EL (cell line): ENCODE measurements at regions not wholly inside any gene's neighbourhood (a gene's known extent, or its start where the extent isn't known, plus 50 kb on each side); places are given as distances from the start of the nearest gene placed in this dataset.
"Not testable (repeated sequence)": the region's sequence is repeated elsewhere in the genome, so short reads cannot be mapped to it uniquely, and the experiment has no call there.

Source experiments
- DNase-seq: peaks from one replicate; pipeline ENCODE4 v3.0.0-alpha.2; 2016

DNA sequence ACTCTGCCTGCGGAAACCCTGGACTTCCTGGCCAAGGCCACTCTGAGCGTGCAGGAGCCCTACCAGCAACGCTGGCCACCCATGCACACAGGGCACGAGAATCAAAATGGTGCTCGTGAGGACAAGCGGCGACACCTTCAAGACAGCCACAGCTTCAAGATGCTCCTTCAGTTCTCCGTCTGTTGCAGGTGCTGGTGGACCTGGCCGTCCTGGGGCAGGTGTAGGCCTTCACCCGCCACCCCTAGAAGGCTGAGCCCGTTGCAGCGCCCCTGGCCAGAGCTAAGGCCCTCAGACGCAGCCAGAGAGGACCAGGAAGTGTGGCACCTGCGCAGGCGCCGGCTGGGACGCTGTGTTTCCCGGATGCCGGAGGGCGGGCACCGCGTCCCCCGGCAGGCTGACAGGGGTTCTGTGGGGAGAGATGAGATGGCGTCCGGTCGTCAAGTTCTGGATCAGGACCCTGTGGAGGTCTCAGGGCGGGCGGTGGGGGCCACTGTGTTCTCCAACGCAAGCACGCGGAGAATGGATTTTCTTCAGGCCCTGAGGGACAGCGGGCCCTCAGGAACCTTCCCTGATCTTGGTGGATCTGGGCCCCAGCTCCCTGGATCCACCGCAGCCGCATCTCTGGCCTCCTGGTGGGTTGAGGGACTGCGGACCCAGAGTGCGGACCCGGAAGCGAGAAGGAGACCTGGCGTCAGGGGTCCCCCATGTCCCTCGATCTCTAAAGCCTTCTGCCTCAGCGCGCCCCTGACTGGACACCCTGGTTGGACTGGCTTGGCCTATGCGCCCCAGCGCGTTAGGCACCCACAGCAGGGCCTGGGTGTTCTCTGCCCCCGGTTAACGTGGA lies 1770.8 kb upstream of the CDH9 start:
- DNase-seq = no peak

- no peak for DNase-seq
These were observed 1768.9 kb upstream of the CDH9 start for GRCh38 chr5:28807195-28807729.

DNA sequence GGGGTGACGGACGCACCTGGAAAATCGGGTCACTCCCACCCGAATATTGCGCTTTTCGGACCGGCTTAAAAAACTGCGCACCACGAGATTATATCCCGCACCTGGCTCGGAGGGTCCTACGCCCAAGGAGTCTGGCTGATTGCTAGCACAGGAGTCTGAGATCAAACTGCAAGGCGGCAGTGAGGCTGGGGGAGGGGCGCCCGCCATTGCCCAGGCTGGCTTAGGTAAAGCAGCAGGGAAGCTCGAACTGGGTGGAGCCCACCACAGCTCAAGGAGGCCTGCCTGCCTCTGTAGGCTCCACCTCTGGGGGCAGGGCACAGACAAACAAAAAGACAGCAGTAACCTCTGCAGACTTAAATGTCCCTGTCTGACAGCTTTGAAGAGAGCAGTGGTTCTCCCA lies 1760.6 kb upstream of the CDH9 start:
- not testable (repeated sequence) for DNase-seq

GRCh38 chr5:28788954-28789353 lies 1750.6 kb upstream of the CDH9 start:
- no peak for DNase-seq

DNA sequence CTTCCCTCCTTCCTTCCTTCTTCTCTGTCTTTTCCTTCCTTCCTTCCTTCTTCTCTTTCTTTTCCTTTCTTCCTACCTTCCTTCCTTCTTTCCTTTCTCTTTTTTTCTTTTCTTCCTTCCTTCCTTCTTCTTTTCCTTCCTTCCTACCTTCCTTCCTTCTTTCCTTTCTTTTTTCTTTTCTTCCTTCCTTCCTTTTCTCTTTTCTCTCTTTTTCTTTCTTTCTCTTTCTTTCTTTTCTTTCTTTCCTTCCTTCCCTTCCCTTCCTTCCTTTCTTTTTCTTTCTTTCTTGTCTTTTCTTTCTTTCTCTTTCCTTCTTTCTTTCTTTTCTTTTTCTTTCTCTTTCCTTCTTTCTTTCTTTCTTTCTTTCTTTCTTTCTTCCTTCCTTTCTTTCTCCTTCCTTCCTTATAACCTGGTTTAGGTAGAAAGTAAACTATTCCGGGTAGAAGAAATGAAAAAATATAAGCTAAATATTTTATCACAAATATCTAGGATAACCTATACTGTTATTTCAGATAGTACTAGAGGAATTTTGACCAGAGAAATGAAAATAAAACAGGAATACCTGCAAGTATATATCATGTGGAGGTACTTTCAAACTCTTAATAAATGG lies 1741.8 kb upstream of the CDH9 start:
- DNase-seq = no peak

DNA sequence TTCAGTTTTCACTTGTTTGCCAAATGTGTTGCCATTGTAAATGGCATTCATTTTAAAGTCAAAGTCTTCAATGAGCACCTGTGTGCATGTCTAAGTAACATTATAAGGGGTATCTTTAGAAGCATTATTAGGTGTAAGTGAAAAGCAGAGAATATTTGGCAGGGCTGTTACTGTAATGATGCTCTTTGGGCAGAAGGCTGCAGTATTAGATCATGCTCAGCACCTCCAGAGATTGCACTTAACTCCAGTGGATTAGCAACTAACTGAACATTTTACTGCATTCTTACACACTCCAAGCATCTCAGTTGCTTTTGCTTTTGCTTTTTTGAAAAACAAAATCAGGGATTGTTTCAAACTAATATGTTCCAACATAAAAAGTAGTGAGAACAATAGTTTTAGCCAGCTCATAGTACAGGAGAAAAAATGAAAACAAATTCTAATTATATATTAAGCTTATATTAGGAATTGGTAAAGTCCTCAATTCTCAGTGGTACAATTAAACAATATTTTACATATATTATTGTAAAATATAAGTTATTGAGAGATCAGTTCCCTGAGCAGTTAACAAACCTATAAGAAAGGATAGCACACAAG lies 1740.9 kb upstream of the CDH9 start:
- no peak for DNase-seq

DNA sequence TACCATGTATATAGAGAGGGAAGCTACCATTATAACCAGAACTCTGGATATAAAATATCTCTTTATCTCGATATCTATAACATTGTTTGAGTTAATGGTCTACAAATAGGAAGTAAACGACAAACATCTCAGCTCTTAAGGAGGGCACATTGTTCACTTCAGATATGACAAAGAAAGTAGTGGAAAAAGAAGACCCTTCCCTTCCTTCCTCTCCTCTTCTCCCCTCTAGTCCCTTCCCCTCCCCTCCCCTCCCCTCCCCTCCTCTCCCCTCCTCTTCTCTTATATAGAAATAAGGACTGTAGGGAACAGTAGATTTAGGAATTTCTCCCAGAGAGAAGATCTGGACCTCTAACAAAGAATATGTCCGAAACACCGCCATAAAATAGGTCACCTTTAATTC lies 1731.9 kb upstream of the CDH9 start:
- DNase-seq = no peak

DNA sequence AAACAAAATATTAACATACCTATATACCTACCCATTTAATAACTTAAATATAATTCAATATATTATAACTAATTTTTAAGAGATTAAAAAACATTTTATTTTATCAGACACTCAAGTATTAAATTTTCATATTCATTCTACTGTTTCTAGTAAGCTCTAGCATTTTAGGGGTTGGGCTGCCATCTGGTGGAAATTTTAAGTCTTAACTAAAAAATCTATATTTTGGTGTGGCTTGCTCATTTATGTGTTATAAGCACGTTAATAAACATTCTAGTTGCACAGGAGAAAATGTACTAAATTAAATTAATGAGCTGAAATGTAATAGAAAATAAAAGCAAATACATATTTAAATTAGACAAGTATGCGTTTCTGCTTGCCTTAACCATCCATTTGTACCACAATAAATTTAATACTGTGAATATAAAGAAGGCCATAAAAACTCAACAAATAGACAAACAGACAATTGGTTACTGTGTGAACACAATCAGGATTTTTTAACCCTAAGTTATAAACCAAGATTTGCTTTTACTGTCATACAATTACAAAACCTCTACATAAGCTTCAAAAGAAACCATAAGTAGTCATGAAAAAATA lies 1728.3 kb upstream of the CDH9 start:
- DNase-seq = peak; percentile 1

- no peak for DNase-seq
These were observed 1713.0 kb upstream of the CDH9 start for GRCh38 chr5:28751396-28751795.

DNA sequence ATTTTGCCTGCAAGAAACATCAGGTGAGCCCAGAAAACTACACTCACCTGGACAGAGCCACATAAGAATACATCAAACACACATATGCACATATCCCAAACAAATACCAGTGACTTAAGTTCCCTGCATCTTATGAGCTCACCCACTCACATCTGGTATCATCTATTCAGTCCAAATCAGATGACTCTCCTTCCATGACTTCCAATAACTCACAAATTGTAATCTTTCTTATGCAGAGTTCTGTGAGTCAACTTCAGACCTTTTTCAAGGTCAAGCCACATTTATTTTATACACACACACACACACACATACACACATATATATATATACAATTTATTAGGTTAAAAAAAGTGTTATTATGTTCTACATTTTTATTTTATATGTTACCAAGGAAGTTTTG lies 1711.9 kb upstream of the CDH9 start:
- DNase-seq = no peak

DNA sequence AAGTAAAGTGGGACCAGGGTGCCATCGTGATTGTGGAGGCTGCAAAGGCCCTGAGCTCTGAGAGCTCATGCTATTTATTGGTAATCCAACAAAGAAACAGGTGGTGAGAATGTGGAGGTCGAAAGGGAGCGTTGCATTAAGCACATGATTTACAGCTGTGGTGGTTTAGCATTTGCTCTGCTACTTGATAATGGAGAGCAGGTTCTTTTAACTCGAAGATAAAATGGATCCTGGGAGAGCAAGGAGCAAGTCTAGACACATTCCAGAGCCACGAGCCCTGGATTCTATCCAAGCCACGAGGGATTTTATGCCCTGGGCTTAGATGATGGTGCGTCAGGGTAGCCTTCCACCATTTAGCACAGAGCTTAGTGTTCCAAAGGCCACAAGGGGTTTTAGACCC lies 1710.1 kb upstream of the CDH9 start:
- DNase-seq = no peak

DNA sequence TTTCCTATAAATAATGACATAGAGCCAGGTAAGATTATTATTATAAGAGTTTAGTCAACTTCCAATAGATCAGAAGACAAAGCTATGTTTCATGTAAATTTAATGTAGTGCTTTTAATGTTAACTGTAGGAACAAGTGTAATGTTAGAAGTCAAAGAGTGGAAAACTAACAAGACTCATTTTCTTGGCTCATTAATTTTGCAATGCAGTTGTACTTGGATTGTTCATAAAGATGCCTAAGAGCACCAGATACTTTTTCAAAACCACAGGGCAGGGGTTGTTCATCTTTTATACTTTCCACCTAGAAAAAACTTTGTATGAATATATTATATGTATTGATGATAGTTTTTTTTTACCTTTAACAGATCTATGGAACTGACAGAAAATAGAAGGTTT lies 1705.3 kb upstream of the CDH9 start:
- no peak for DNase-seq

DNA sequence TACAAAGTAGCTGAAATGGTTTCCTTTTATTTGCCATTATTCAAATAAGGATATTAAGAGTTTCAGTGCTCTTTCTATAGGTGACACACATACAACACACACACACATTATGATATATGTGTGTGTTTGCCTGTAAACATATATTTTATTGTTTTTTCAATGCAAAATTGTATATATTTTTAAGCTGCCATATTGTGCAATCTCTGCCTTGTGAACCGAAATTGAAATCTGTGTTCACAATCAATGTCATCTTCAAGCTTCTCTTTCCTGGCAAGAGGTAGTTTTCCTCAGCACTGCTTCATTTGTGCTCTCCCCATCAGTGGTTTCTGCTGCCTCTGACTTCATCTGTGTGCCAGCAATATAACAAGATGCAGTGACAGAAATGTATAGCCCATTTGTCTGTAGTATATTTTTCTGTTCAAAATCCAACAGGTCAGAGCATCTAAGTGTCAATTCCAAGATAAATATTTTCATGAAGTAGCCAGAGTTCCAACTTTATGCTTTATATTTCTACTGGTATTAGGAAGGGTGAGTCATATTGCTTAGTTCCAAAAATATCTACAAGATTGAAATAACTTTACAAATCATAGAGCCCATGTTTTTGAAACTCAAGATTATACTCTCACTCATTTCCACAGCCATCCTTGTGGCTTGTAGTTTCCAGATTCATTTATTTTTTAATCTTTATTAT lies 1704.8 kb upstream of the CDH9 start:
- no peak for DNase-seq

GRCh38 chr5:28737682-28738081 lies 1699.3 kb upstream of the CDH9 start:
- no peak for DNase-seq

- DNase-seq = no peak
These were observed 1698.8 kb upstream of the CDH9 start for GRCh38 chr5:28737222-28737621.

GRCh38 chr5:28734396-28734795 lies 1696.0 kb upstream of the CDH9 start:
- DNase-seq = no peak

DNA sequence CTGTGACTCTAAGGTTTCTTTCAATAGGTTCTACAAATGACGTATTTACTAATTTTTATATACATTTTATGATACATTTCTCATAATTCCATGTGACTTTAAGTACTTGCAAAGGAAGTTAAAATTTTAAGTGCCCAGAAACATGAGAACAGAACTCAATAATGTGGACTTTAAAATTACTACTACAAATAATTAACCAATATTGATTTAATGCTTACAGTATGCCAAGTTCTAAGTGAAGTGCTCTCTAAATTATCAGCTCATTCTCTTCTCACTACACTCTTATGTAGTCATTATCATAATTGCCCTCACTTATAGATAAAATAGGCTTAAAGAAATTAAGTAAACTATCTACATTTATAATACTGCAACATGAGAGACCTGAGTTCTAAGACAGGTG lies 1690.7 kb upstream of the CDH9 start:
- DNase-seq = no peak

- no peak for DNase-seq
These were observed 1688.4 kb upstream of the CDH9 start for GRCh38 chr5:28726815-28727214.

GRCh38 chr5:28725001-28725400 lies 1686.6 kb upstream of the CDH9 start:
- DNase-seq = no peak

GRCh38 chr5:28714907-28715698 lies 1676.7 kb upstream of the CDH9 start:
- no peak for DNase-seq

DNA sequence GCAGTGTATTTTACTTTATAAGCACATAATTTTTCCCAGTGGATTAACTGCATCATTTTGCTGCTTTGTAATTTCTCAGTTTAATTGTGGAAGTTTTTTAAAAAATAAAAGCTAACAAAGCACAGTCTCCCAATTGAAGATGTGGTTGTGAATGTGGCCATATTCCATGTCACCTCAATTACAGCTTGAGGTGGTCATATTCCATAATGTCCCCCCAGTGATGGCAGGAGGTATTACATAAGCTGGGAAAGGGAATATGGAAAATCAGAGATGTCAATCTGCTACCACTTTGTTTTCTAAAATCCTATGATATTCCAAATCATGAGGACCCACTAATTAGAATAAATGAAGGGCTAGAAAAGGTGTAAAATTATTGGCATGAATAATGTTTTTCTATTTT lies 1672.0 kb upstream of the CDH9 start:
- no peak for DNase-seq

DNA sequence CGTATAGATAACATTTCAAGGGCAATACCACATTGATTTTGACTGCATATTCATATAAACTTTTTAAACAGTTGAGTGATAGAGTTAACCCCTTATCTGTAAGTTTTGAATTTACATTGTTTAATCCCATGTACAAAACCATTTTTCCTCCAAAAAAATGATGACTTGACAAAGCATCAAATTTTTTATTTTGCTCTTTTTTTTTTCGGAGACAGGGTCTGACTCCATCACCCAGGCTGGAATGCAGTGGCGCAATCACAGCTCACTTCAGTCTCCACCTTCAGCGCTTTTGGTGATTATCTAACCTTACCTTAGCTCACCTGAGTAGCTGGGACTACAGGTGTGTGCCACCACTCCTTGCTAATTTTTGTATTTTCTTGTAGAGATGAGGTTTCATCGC lies 1670.1 kb upstream of the CDH9 start:
- DNase-seq = no peak
